WTC11 (cell line): ENCODE measurements at regions not wholly inside any gene's neighbourhood (a gene's known extent, or its start where the extent isn't known, plus 50 kb on each side); places are given as distances from the start of the nearest gene placed in this dataset.

ENCODE experiments used
- ATF2 ChIP-seq: sonication (generic); formaldehyde crosslinking; IDR thresholded peaks from 2 replicates; pipeline ENCODE4 v1.8.1; 2022; ENCODE audit warnings: low read depth, missing genetic modification reagents, borderline replicate concordance
- CREB1 ChIP-seq: sonication (generic); formaldehyde crosslinking; IDR thresholded peaks from 2 replicates; pipeline ENCODE4 v1.8.0; 2023; ENCODE audit warnings: mild to moderate bottlenecking, missing genetic modification reagents
- CTCF ChIP-seq: fragments of 200-600 bp; IDR thresholded peaks from 2 replicates; pipeline ENCODE4 v1.8.0; 2022; ENCODE audit warnings: antibody characterized with exemption
- ETV6 ChIP-seq: sonication (generic); formaldehyde crosslinking; IDR thresholded peaks from 2 replicates; pipeline ENCODE4 v1.8.1; 2022; ENCODE audit warnings: mild to moderate bottlenecking, missing genetic modification reagents
- FOXP1 ChIP-seq: sonication (generic); formaldehyde crosslinking; IDR thresholded peaks from 2 replicates; pipeline ENCODE4 v1.8.0; 2022; ENCODE audit warnings: missing genetic modification reagents, mild to moderate bottlenecking, moderate library complexity, borderline replicate concordance
- IRF1 ChIP-seq: sonication (generic); formaldehyde crosslinking; IDR thresholded peaks from 2 replicates; pipeline ENCODE4 v1.8.0; 2023; ENCODE audit warnings: missing genetic modification reagents
- MAX ChIP-seq: sonication (generic); formaldehyde crosslinking; IDR thresholded peaks from 2 replicates; pipeline ENCODE4 v1.8.0; 2022; ENCODE audit warnings: mild to moderate bottlenecking, missing genetic modification reagents
- NR2C2 ChIP-seq: sonication (generic); formaldehyde crosslinking; IDR thresholded peaks from 2 replicates; pipeline ENCODE4 v1.8.0; 2022; ENCODE audit warnings: mild to moderate bottlenecking, missing genetic modification reagents
- PREB ChIP-seq: sonication (generic); formaldehyde crosslinking; IDR thresholded peaks from 2 replicates; pipeline ENCODE4 v1.8.1; 2022; ENCODE audit warnings: mild to moderate bottlenecking, missing genetic modification reagents, moderate library complexity, borderline replicate concordance
- SP1 ChIP-seq: sonication (generic); formaldehyde crosslinking; conservative IDR thresholded peaks from 2 replicates; pipeline ENCODE4 v1.8.1; 2022; ENCODE audit warnings: missing genetic modification reagents
- TEAD4 ChIP-seq: sonication (generic); formaldehyde crosslinking; IDR thresholded peaks from 2 replicates; pipeline ENCODE4 v1.8.0; 2022; ENCODE audit warnings: mild to moderate bottlenecking, missing genetic modification reagents
- USF2 ChIP-seq: sonication (generic); formaldehyde crosslinking; IDR thresholded peaks from 2 replicates; pipeline ENCODE4 v1.8.1; 2023; ENCODE audit warnings: mild to moderate bottlenecking, missing genetic modification reagents, moderate library complexity
- ZNF281 ChIP-seq: sonication (generic); formaldehyde crosslinking; IDR thresholded peaks from 2 replicates; pipeline ENCODE4 v1.8.0; 2023; ENCODE audit warnings: mild to moderate bottlenecking, missing genetic modification reagents

GRCh38 chr12:103128862-103129501 lies 171.5 kb downstream of the ASCL1 start:
- no peak for TF ChIP-seq CTCF
- TF ChIP-seq TEAD4 (CRISPR knock-in tag), result no peak
- TF ChIP-seq ZNF281 (CRISPR knock-in tag), result no peak
- TF ChIP-seq USF2, result no peak
- TF ChIP-seq ATF2 (CRISPR knock-in tag), result no peak
- no peak for TF ChIP-seq ETV6 (CRISPR knock-in tag)
- no peak for TF ChIP-seq MAX (CRISPR knock-in tag)
- TF ChIP-seq IRF1, result no peak
- TF ChIP-seq PREB (CRISPR knock-in tag), result no peak
- no peak for TF ChIP-seq SP1 (CRISPR knock-in tag)
- no peak for TF ChIP-seq CREB1 (CRISPR knock-in tag)
- TF ChIP-seq FOXP1, result no peak
- TF ChIP-seq NR2C2 (CRISPR knock-in tag), result no peak
